HCT116 (cell line): ENCODE measurements at regions not wholly inside any gene's neighbourhood (a gene's known extent, or its start where the extent isn't known, plus 50 kb on each side); places are given as distances from the start of the nearest gene placed in this dataset.

Source experiments
- ATAC-seq: fragments of 200-7000 bp; cut with Tn5 transposase; 2 replicates; pipeline ENCODE4 v1.9.1; 2020; ENCODE audit warnings: mild to moderate bottlenecking, moderate library complexity
- BruUV-seq: library from RNA; stranded (reverse); fragments of 400-500 nt; replicated peaks from 2 replicates; lab custom pipeline; 2021; lab: Mats Ljungman, UMichigan
- CTCF ChIA-PET: fragments of 300-600 bp; sonication (Branson Sonifier 250); formaldehyde crosslinking; loops from one replicate; lab custom pipeline; 2021; ENCODE audit warnings: antibody characterized with exemption; lab: Charles Lee
- POLR2A ChIA-PET: fragments of 300-600, 350-600 bp; sonication (Branson Sonifier 250); formaldehyde crosslinking; loops from one replicate; lab custom pipeline; 2021; ENCODE audit warnings: antibody characterized with exemption; lab: Charles Lee
- RAD21 ChIA-PET, 2 experiments: fragments of 300-600 bp; sonication (Branson Sonifier 250); formaldehyde crosslinking; loops; one replicate each; lab custom pipeline; 2023; ENCODE audit warnings: low total read pairs in 2 of 2; ENCODE audit not compliant: uncharacterized antibody in 2 of 2, unreplicated experiment in 2 of 2, low non-redundant PET in 1 of 2; lab: Charles Lee
- DNase-seq: peaks from one replicate; pipeline ENCODE4 v3.0.0-alpha.2; 2010; ENCODE audit warnings: low read depth, low spot score
- H2AFZ ChIP-seq: fragments of 200-600 bp; shearing (Covaris generic), sonication (generic); 2 replicates; pipeline ENCODE4 v1.6.1; 2017; ENCODE audit warnings: low read depth, mixed run types, mixed read lengths, antibody characterized with exemption, low read length; ENCODE audit not compliant: poor library complexity, severe bottlenecking
- H3K27ac ChIP-seq: 2 replicates; pipeline ENCODE4 v1.5.1; 2012; ENCODE audit warnings: low read depth, low read length
- H3K27me3 ChIP-seq: fragments of 200-600 bp; sonication (generic); 2 replicates; pipeline ENCODE4 v1.6.1; 2016; ENCODE audit warnings: mixed run types, low read length, mixed read lengths; ENCODE audit not compliant: insufficient read depth
- H3K36me3 ChIP-seq, 2 experiments: fragments of 200-500 bp in 1 of 2; fragments of 200-600 bp in 1 of 2; sonication (Bioruptor generic) in 1 of 2; sonication (generic) in 1 of 2; 2 replicates each; pipeline versions ENCODE4 v1.5.1 to v1.6.1; 2014 to 2016; ENCODE audit warnings: low read length in 2 of 2, inconsistent platforms in 1 of 2, mixed read lengths in 1 of 2, mixed run types in 1 of 2; ENCODE audit not compliant: insufficient read depth in 2 of 2, control insufficient read depth in 1 of 2
- H3K4me1 ChIP-seq, 2 experiments: fragments of 200-600 bp in 1 of 2; sonication (generic) in 1 of 2; 2 replicates each; pipeline versions ENCODE4 v1.5.1 to v1.6.1; 2012 to 2017; ENCODE audit warnings: low read length in 2 of 2, inconsistent platforms in 1 of 2, mild to moderate bottlenecking in 1 of 2, mixed read lengths in 1 of 2, mixed run types in 1 of 2, moderate library complexity in 1 of 2; ENCODE audit not compliant: insufficient read depth in 2 of 2, control insufficient read depth in 1 of 2
- H3K4me2 ChIP-seq: fragments of 200-600 bp; sonication (generic); 2 replicates; pipeline ENCODE4 v1.6.1; 2017; ENCODE audit warnings: mixed run types, low read length, mixed read lengths
- H3K4me3 ChIP-seq, 2 experiments: fragments of 200-600 bp in 1 of 2; sonication (generic) in 1 of 2; replicated peaks in 1 of 2; 2 replicates each; pipeline ENCODE4 v1.5.1; 2011 to 2016; ENCODE audit warnings: low read length in 2 of 2, control low read depth in 1 of 2, low read depth in 1 of 2, mild to moderate bottlenecking in 1 of 2, mixed read lengths in 1 of 2, mixed run types in 1 of 2
- H3K79me2 ChIP-seq: fragments of 200-600 bp; sonication (generic); 2 replicates; pipeline ENCODE4 v1.6.1; 2017; ENCODE audit warnings: mild to moderate bottlenecking, mixed run types, low read length, moderate library complexity, mixed read lengths; ENCODE audit not compliant: insufficient read depth
- H3K9ac ChIP-seq: fragments of 200-600 bp; sonication (generic); 2 replicates; pipeline ENCODE4 v1.6.1; 2016; ENCODE audit warnings: low read length, mixed read lengths
- H3K9me2 ChIP-seq: fragments of 200-600 bp; sonication (generic), shearing (Covaris generic); 2 replicates; pipeline ENCODE4 v1.6.1; 2017; ENCODE audit warnings: mixed run types, mild to moderate bottlenecking, moderate library complexity; ENCODE audit not compliant: insufficient read depth
- H3K9me3 ChIP-seq, 2 experiments: fragments of 200-500 bp in 1 of 2; fragments of 200-600 bp in 1 of 2; sonication (Bioruptor generic) in 1 of 2; sonication (generic) in 1 of 2; 2 replicates each; pipeline ENCODE4 v1.6.1; 2014 to 2017; ENCODE audit warnings: low read length in 2 of 2, mixed read lengths in 2 of 2, inconsistent platforms in 1 of 2, low read depth in 1 of 2, mild to moderate bottlenecking in 1 of 2, mixed run types in 1 of 2, moderate library complexity in 1 of 2; ENCODE audit not compliant: control insufficient read depth in 1 of 2, insufficient read depth in 1 of 2
- H4K20me1 ChIP-seq: fragments of 200-600 bp; sonication (generic), shearing (Covaris generic); 2 replicates; pipeline ENCODE4 v1.6.1; 2017; ENCODE audit warnings: mixed run types, mild to moderate bottlenecking, moderate library complexity; ENCODE audit not compliant: insufficient read depth
- ATF3 ChIP-seq: IDR thresholded peaks from 2 replicates; pipeline ENCODE4 v1.6.1; 2012
- CEBPB ChIP-seq: IDR thresholded peaks from 2 replicates; pipeline ENCODE4 v1.6.1; 2012; ENCODE audit warnings: low read depth
- JUND ChIP-seq: IDR thresholded peaks from 2 replicates; pipeline ENCODE4 v1.6.1; 2012
- RAD21 ChIP-seq: IDR thresholded peaks from 2 replicates; pipeline ENCODE4 v1.6.1; 2012; ENCODE audit warnings: low read depth, mild to moderate bottlenecking
- REST ChIP-seq: IDR thresholded peaks from 2 replicates; pipeline ENCODE4 v1.6.1; 2012; ENCODE audit warnings: low read depth
- SP1 ChIP-seq: IDR thresholded peaks from 2 replicates; pipeline ENCODE4 v1.6.1; 2012; ENCODE audit warnings: low read depth
- YY1 ChIP-seq: IDR thresholded peaks from 2 replicates; pipeline ENCODE4 v1.6.1; 2011; ENCODE audit warnings: low read length, low read depth, moderate library complexity, mild to moderate bottlenecking; ENCODE audit not compliant: insufficient replicate concordance; ENCODE audit errors: extremely low read depth
- ZNF274 ChIP-seq: fragments of 200-500 bp; sonication (Bioruptor generic); IDR thresholded peaks from 2 replicates; pipeline ENCODE4 v1.6.1; 2014; ENCODE audit warnings: mild to moderate bottlenecking, low read depth, low read length, inconsistent platforms
- intact Hi-C: fragments of 100-400 bp; cut with micrococcal nuclease; formaldehyde crosslinking; loops from 2 replicates; pipeline ENCODE4 v1.10.0; 2022
- TF ChIP-seq, protein P1 (sequence below): IDR thresholded peaks from 2 replicates; pipeline ENCODE4 v1.6.1; 2012
- TF ChIP-seq, protein P2 (sequence below), 3 experiments: fragments of 200-600 bp in 1 of 3; sonication (generic) in 1 of 3; IDR thresholded peaks in 2 of 3; conservative IDR thresholded peaks in 1 of 3; 2 replicates each; pipeline ENCODE4 v1.5.1; 2012 to 2017; ENCODE audit warnings: low read depth in 2 of 3, low read length in 2 of 3, antibody characterized with exemption in 1 of 3, borderline replicate concordance in 1 of 3, control low read depth in 1 of 3, mild to moderate bottlenecking in 1 of 3, mixed read lengths in 1 of 3, mixed run types in 1 of 3, moderate library complexity in 1 of 3; ENCODE audit not compliant: insufficient read depth in 1 of 3

GRCh38 chr1:115565791-115566190 is 76.0 kb upstream of the VANGL1 start:
- ATAC-seq: no peak
- H3K79me2 ChIP-seq: no peaks in the 10 kb centered on the region
- no peak overlapping the region for H3K27ac ChIP-seq
- RAD21 ChIA-PET: no interaction called here
- H2AFZ ChIP-seq: no peak overlapping the region
- H3K4me1 ChIP-seq: no peaks in the 10 kb centered on the region
- no peak for TF ChIP-seq JUND
- no peak for TF ChIP-seq YY1
- TF ChIP-seq REST: no peak
- no peak for TF ChIP-seq ATF3
- CTCF ChIA-PET: no interaction called here
- POLR2A ChIA-PET: no interaction called here
- BruUV-seq: no TSS peak
- no peak for DNase-seq
- H3K4me2 ChIP-seq: no peak overlapping the region
- no peak overlapping the region for H3K4me3 ChIP-seq
- peaks cover 3 to 8% of the 10 kb centered on the region in 2 experiments; a peak in 2 of 4 replicates for H3K9me3 ChIP-seq
- intact Hi-C loops: no loop called here
- no peaks in the 10 kb centered on the region for H4K20me1 ChIP-seq
- H3K36me3 ChIP-seq: no peaks in the 10 kb centered on the region
- H3K9me2 ChIP-seq: no peaks in the 10 kb centered on the region
- H3K27me3 ChIP-seq: no peaks in the 10 kb centered on the region
- no peak overlapping the region for H3K9ac ChIP-seq

DNA sequence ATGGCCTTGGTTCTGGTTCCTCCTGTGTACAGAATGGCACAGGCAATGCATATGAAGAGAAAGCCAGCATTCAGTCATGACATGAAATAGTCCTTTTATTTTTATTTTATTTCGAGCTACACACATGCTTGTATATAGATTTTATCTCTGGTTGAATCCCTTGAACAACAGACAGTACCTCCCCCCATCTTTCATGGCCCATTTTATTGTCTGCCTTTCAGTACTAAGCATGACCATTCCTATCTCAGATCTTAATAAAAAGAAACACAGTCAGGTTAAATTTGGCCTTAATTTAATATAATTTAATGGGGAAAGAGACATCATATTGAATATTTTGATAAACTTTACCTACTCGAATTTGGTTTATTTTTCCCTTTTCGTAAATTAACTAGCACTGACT is 76.4 kb upstream of the VANGL1 start:
- Histone ChIP-seq H3K27ac (no peak overlapping the region), H3K79me2 (no peaks in the 10 kb centered on the region), H3K36me3 (no peaks in the 10 kb centered on the region), H3K9ac (no peak overlapping the region), H3K4me1 (no peaks in the 10 kb centered on the region), H3K9me2 (no peaks in the 10 kb centered on the region), H3K4me2 (no peak overlapping the region), H3K4me3 (no peak overlapping the region), H4K20me1 (no peaks in the 10 kb centered on the region), H2AFZ (no peak overlapping the region), H3K27me3 (no peaks in the 10 kb centered on the region), H3K9me3 (peaks cover 3 to 8% of the 10 kb centered on the region in 2 experiments; a peak in 2 of 4 replicates)
- intact Hi-C loops: no loop called here
- CTCF ChIA-PET: no interaction called here
- no peak for ATAC-seq
- RAD21 ChIA-PET: no interaction called here
- no peak for TF ChIP-seq CEBPB
- TF ChIP-seq, protein P1, sequence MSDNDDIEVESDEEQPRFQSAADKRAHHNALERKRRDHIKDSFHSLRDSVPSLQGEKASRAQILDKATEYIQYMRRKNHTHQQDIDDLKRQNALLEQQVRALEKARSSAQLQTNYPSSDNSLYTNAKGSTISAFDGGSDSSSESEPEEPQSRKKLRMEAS: no peak
- no peak for TF ChIP-seq ZNF274
- TF ChIP-seq, protein P2, sequence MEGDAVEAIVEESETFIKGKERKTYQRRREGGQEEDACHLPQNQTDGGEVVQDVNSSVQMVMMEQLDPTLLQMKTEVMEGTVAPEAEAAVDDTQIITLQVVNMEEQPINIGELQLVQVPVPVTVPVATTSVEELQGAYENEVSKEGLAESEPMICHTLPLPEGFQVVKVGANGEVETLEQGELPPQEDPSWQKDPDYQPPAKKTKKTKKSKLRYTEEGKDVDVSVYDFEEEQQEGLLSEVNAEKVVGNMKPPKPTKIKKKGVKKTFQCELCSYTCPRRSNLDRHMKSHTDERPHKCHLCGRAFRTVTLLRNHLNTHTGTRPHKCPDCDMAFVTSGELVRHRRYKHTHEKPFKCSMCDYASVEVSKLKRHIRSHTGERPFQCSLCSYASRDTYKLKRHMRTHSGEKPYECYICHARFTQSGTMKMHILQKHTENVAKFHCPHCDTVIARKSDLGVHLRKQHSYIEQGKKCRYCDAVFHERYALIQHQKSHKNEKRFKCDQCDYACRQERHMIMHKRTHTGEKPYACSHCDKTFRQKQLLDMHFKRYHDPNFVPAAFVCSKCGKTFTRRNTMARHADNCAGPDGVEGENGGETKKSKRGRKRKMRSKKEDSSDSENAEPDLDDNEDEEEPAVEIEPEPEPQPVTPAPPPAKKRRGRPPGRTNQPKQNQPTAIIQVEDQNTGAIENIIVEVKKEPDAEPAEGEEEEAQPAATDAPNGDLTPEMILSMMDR (IDR thresholded peaks at IDR 0.05 in 2 of 3, conservative IDR thresholded peaks at IDR 0.05 in 1 of 3; ENCODE audit: borderline replicate concordance in 1 of 3, insufficient read depth in 1 of 3, low read depth in 2 of 3, low read length in 2 of 3): no peak
- no peak for TF ChIP-seq RAD21
- TF ChIP-seq SP1: no peak
- no TSS peak for BruUV-seq
- POLR2A ChIA-PET: no interaction called here
- no peak for DNase-seq
